Gastrocnemius medialis (tissue), 4 donors: ENCODE measurements at regions not wholly inside any gene's neighbourhood (a gene's known extent, or its start where the extent isn't known, plus 50 kb on each side); places are given as distances from the start of the nearest gene placed in this dataset.

Experiments
- ATAC-seq, 2 donors: fragments of 150-250 bp; one replicate each; pipeline ENCODE4 v1.9.1; 2016
- DNase-seq, 2 donors: peaks; one replicate each; pipeline ENCODE4 v3.0.0-alpha.2; 2019
- H3K27ac ChIP-seq, 4 donors: fragments of 200-600 bp; sonication (generic); 1 replicate in 1 of 4; 2 replicates in 3 of 4; pipeline ENCODE4 v1.5.1; 2016 to 2018; ENCODE audit warnings: mild to moderate bottlenecking in 2 of 4, moderate library complexity in 1 of 4
- H3K27me3 ChIP-seq, 3 donors: fragments of 200-600 bp; sonication (generic) in 2 of 3; 1 replicate in 1 of 3; 2 replicates in 2 of 3; pipeline versions ENCODE4 v1.5.1 to v1.6.0; 2016 to 2019; ENCODE audit warnings: mild to moderate bottlenecking in 1 of 3, moderate library complexity in 1 of 3
- H3K36me3 ChIP-seq, 2 donors: fragments of 200-600 bp; sonication (generic) in 1 of 2; one replicate each; pipeline ENCODE4 v1.5.1; 2017 to 2018
- H3K4me1 ChIP-seq, 2 donors: fragments of 200-600 bp; sonication (generic) in 1 of 2; one replicate each; pipeline ENCODE4 v1.5.1; 2016 to 2017; ENCODE audit warnings: mild to moderate bottlenecking in 2 of 2
- H3K4me3 ChIP-seq, 4 donors: fragments of 200-600 bp; sonication (generic) in 3 of 4; 1 replicate in 1 of 4; 2 replicates in 3 of 4; pipeline ENCODE4 v1.5.1; 2016 to 2019; ENCODE audit warnings: mild to moderate bottlenecking in 2 of 4
- H3K9me3 ChIP-seq, 3 donors: fragments of 200-600 bp; sonication (generic) in 2 of 3; 1 replicate in 1 of 3; 2 replicates in 2 of 3; pipeline ENCODE4 v1.5.1; 2016 to 2019
- CTCF ChIP-seq, 5 experiments: fragments of 450-650 bp in 3 of 5; fragments of 200-600 bp in 2 of 5; sonication (generic) in 2 of 5; IDR thresholded peaks in 4 of 5; conservative IDR thresholded peaks in 1 of 5; 1 replicate in 4 of 5; 2 replicates in 1 of 5; pipeline ENCODE4 v1.5.1; 2016 to 2019; ENCODE audit warnings: antibody characterized with exemption in 5 of 5, mild to moderate bottlenecking in 3 of 5, moderate library complexity in 3 of 5
- POLR2A ChIP-seq, 2 donors: fragments of 450-650 bp; IDR thresholded peaks; one replicate each; pipeline ENCODE4 v1.6.1; 2017; ENCODE audit warnings: antibody characterized with exemption in 2 of 2, mild to moderate bottlenecking in 2 of 2, moderate library complexity in 2 of 2
- in situ Hi-C, 4 donors: fragments of 200-750 bp; cut with MboI; loops; one replicate each; pipeline versions ENCODE4 v1.15.0 to v1.8.0; 2017; ENCODE audit warnings: low sequenced_read_pairs in 4 of 4
- intact Hi-C: fragments of 100-400 bp; cut with DNase I; formaldehyde crosslinking; loops from one replicate; pipeline ENCODE4 v1.15.1; 2023; ENCODE audit warnings: low total_unique reads

DNA sequence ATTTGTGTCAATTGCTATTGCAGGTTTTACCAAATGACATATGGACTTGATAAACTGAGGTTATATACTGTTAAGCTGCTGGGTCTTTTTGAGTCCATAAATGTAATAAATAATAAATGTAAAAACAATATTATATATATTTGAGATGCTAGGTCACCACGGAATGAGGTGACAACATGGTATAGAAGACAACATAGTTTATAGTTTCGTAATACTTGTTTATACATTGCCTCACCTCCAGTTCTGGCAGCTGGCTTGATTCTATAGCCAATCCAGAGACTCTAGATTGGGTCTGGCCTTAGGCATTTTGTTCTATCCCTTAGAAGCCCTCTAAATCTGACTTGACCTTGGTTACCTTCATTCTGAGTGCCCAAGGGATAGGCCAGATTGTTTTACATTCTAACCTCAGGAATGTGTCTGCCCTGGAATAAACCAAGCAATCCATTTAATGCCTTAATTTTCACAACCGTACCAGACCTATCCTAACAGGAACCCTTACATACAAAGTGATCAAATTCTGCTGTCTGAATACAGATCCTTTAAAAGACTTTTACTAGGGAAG is 61.5 kb upstream of the STXBP5 start:
- Histone ChIP-seq H3K27ac (no peak overlapping the region), H3K36me3 (no peaks in the 10 kb centered on the region), H3K27me3 (no peaks in the 10 kb centered on the region), H3K4me3 (no peak overlapping the region), H3K9me3 (no peaks in the 10 kb centered on the region), H3K4me1 (no peaks in the 10 kb centered on the region)
- ATAC-seq (no peak), DNase-seq (no peak)
- no peak for TF ChIP-seq POLR2A (IDR thresholded peaks at IDR 0.05)
- TF ChIP-seq CTCF (IDR thresholded peaks at IDR 0.05 in 4 of 5, conservative IDR thresholded peaks at IDR 0.05 in 1 of 5), result no peak
- in situ Hi-C loops, result no loop called here
- intact Hi-C loops, result no loop called here

DNA sequence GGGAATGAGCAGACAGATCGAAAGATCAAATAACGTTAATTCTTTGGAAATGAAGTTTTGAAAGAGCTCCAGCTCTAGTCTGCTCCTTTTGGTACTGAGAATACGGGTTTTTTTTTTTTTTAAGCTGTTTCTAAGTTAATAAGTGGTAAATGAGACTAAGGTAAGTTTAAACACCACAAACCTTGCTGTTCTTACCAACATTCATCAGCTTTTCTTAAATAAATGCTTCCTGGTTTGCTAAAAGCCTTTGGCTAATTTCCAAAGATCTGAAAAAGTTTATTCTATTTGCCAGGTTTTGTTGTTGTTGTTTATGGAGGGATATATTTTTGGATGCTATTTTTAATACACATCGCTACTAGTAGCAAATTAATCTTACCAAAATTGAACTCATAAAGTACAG is 55.1 kb upstream of the STXBP5 start:
- intact Hi-C loops (no loop called here), in situ Hi-C loops (no loop called here)

GRCh38 chr6:147149826-147150225 is 54.4 kb upstream of the STXBP5 start:
- Histone ChIP-seq H3K4me1 (no peaks in the 10 kb centered on the region), H3K4me3 (no peak overlapping the region), H3K27me3 (no peaks in the 10 kb centered on the region), H3K9me3 (no peaks in the 10 kb centered on the region), H3K36me3 (no peaks in the 10 kb centered on the region), H3K27ac (no peak overlapping the region)
- intact Hi-C loops, result no loop called here
- in situ Hi-C loops, result no loop called here
- DNase-seq (no peak), ATAC-seq (no peak)
- TF ChIP-seq CTCF (IDR thresholded peaks at IDR 0.05 in 4 of 5, conservative IDR thresholded peaks at IDR 0.05 in 1 of 5) (no peak), POLR2A (IDR thresholded peaks at IDR 0.05) (no peak)

More for the DNA sequence above, 55.1 kb upstream of the STXBP5 start:
- TF ChIP-seq POLR2A (IDR thresholded peaks at IDR 0.05) (no peak), CTCF (IDR thresholded peaks at IDR 0.05 in 4 of 5, conservative IDR thresholded peaks at IDR 0.05 in 1 of 5) (no peak)
- Histone ChIP-seq H3K36me3 (no peaks in the 10 kb centered on the region), H3K27ac (no peak overlapping the region), H3K27me3 (no peaks in the 10 kb centered on the region), H3K4me3 (no peak overlapping the region), H3K9me3 (no peaks in the 10 kb centered on the region), H3K4me1 (no peaks in the 10 kb centered on the region)
- ATAC-seq, result no peak
- DNase-seq, result no peak

GRCh38 chr6:147150293-147150692 is 53.9 kb upstream of the STXBP5 start:
- in situ Hi-C loops, result no loop called here
- TF ChIP-seq CTCF (IDR thresholded peaks at IDR 0.05 in 4 of 5, conservative IDR thresholded peaks at IDR 0.05 in 1 of 5), result no peak
- TF ChIP-seq POLR2A (IDR thresholded peaks at IDR 0.05), result no peak
- H3K27me3 ChIP-seq, result no peaks in the 10 kb centered on the region
- ATAC-seq (no peak), DNase-seq (no peak)
- intact Hi-C loops, result no loop called here
- H3K4me1 ChIP-seq, result no peaks in the 10 kb centered on the region
- no peak overlapping the region for H3K4me3 ChIP-seq
- H3K9me3 ChIP-seq, result no peaks in the 10 kb centered on the region
- no peak overlapping the region for H3K27ac ChIP-seq
- H3K36me3 ChIP-seq, result no peaks in the 10 kb centered on the region
